GM19328 (cell line): ENCODE measurements at regions not wholly inside any gene's neighbourhood (a gene's known extent, or its start where the extent isn't known, plus 50 kb on each side); places are given as distances from the start of the nearest gene placed in this dataset.

ENCODE experiments used
- ATAC-seq: cut with Tn5 transposase; IDR thresholded peaks from one replicate; pipeline ENCODE4 v1.9.1; 2021; ENCODE audit warnings: mild to moderate bottlenecking, moderate library complexity; ENCODE audit not compliant: unreplicated experiment

DNA sequence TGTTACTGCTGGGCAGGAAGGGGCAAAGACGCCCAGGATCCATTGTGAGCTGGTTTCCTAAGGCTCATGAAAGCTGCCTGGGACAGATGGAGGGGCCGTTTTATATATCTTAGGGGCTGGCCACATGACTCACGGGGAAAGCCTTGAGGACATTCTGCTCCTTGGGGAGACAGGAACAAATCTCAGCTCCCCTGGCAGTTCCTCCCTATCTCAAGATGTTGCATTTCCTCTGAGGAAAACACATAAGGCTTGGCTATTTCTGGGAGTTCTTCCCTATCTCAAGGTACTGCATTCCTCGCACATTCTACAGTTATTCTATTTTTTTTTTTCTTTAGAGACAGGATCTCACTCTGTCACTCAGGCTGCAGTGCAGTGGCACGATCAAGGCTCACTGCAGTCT lies 804.6 kb upstream of the TENM3 start:
- ATAC-seq, result no peak

DNA sequence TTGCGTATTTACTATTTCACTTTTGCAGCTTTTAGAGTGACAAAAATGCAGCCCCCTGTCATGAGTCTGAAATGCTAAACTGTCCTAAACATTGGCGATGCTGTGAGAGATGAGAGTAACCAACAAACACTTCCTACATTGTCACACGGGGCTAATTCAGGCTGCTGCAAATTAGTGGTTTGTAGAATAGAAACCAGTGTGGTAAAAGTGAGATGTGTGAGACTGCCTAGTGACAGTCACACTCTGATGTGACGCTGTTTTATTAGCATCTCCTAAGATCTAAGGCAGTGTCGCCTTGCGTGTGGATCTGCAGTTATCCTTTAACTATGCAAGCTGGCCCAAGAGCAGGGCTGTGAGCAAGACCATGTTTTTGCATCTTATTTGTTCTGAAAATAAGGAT lies 800.2 kb upstream of the TENM3 start:
- no peak for ATAC-seq

DNA sequence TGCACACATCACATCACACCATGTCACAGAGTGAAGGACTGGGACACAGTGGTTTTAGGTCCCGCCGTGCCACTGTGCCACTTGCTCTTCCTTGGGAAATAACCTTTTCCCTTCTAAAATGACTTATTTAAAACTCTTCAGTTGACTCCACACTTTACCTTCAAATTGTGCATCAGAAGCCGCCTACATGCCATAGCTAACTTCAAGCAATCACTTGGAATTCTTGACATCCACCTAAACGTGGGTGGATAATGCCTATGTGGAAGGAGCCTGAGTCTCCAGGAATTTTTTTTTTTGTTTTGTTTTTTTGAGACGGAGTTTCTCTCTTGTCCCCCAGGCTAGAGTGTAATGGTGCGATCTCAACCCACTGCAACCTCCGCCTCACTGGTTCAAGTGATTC lies 777.4 kb upstream of the TENM3 start:
- no peak for ATAC-seq

DNA sequence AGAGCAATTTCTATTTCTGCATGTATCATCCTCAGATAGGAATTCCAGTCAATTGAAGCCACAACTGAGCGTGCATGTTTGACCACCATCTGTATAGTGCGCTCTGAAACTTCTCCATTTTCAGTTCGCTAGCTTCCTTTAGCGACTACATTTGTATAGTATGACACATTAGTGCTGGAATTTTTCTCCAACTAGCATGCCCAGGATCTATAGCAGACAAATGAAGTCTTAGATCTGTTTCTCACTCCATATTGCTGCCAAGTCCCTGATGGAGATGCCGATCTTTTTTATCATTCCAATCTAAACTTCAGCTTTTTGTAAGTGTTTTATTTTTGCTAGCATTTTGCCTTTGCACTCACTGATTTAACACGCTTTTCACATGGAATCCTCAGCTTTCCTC lies 774.8 kb upstream of the TENM3 start:
- no peak for ATAC-seq

DNA sequence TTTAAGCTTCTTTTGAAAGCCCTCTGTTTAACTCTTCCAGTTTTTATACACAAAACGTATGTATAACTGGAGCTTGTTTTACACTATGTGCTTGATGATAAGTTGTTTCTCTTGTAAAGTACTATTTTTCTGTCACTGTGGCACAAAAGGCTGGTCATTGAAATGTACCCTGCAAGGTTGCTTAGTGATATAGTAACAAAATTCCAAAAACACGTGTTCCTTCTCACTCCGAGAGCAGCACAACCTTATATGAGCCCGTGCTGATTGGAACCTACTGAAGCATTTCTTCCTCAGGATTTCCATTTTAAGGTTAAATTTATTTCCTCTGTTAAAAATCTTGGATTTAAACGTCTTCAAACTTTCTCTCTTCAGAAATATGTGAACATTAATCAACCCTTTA lies 772.9 kb upstream of the TENM3 start:
- no peak for ATAC-seq

DNA sequence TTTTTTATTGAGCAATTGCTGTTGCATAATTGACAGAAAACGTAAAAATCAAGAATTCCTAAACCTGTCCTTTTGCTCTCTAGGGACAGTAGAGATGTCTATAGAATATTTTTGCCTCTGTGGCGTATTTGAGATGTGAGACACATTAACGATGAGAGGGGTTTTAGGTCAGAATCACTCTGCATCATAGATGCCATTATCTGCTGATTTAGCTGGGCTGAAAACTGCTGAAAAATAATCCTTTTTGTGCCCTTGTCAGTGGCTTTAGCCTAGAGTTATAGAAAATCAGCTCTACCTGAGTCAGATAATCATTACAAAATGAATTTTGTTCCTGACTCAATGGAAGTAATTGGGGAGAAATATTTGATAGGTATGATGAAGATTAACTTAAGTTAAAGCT lies 767.8 kb upstream of the TENM3 start:
- no peak for ATAC-seq

DNA sequence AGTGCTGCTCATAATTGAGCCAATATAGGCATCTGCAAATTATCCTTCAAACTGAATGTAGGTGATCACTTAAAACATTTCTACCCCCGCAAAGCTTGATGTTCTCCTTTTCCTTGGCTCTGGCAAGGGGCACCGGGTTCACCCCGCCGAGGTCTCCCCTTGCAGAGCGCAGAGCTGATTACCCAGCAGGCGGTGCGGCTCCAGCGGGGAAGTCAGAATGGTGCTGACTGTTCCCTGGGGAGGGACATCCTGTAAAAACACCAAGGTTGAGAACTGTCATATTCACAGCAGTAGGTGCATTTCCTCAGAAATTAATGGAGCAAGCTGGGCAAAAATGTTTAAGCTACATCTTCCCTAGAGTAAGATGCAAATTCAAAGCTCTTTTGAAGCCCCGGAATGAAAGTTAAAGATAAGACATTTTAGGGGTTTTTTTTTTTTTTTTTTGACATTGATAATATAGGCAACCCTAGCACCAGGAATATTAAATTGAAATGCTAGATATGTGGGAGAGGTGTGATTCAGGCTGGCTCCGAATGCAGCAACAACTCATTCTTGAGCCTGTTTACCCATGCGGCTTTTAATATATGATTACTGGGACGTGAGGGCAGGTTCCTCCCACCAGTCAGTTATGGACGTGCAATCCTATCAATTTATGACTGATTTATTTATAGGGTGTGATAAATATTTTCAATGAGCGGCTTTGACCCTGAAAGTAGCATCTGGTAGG lies 767.3 kb upstream of the TENM3 start:
- ATAC-seq, result no peak

DNA sequence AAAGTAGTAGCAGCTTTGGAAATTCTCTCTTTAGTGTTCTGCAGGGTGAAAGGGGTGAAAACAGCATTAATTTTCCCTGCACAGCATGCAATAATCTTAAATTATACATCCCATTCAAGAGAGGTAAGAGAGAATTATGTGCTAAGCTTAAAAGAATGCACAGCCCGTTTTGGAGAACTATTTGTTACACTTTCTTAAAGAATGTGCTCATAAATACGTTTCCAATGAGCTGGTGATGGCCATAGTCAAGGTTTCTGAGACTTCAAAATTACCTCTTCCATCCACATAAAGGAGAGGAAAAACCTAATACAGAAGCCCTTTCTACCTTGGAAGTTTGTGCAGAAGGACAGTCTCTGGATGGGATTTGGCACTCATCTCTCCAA lies 766.7 kb upstream of the TENM3 start:
- ATAC-seq, result no peak

DNA sequence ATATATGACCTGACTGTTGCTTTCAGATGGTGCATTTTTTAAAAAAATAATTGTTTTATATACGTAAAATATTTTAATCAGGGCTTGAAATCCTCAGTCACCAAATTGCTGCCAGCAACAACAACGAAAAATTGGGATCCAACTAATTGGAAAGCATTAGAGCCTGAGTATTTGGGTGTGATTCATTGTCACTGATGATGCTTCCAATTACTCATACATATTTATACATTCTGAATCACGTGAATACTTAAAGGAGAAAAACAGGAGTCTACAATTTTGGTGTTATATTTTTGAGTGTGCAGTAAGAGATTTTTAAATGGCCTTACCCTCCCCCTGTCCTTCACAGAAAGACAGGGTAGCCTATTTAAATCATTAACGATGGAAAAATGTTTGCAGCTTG lies 765.6 kb upstream of the TENM3 start:
- no peak for ATAC-seq

DNA sequence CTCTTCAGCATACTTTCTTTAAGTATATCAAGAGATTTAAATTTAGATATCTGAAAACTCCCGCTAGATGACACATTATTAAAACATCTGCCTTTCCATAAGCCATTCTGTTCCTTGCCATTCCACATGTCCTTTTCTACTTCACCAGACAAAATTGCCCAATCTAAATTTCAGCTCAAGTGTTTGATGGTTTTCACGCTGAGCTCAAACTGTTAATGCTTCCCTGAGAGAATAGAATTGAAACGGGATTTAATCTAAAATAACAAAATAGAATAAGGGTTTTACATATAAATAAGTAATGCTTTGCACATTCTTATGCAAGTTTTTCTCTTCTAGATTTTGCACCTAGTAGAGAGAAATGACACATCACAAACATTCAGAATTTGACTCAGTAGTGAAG lies 764.5 kb upstream of the TENM3 start:
- ATAC-seq, result no peak

DNA sequence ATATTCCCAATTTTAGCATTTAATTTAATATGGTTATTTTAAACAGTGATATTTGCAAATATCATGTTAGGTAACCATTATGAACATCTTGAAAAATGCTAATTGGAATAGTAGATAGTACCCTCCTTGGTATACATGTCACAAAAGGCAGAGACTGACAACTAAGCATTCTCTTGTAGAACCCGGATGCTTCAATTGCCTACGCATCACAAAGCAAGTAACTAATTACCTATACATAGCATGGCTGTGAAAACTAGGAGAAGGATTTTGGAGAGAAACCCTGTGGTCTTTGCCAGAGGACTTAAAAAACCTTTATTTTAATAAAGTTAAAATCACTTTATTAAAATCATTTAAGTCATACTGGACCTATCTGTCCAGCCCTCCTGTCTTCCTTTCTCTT lies 764.1 kb upstream of the TENM3 start:
- no peak for ATAC-seq

DNA sequence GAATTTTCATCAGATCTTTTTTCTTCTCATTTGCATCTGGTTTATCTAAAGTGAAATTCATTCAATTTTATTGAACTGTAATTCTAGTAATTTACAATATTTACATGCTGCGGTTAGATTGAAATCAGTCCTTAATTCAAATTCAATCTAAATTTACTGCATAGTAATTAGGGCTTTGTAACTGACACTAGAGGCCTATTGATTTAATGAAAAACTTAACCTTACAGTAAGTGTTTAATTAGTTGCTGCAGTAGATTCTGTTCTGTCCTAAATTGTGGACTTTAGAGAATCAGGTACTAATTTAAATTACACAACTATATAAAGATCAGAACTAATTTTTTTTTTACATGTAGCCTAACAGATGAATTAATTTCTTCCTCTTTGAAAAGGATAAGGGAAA lies 758.8 kb upstream of the TENM3 start:
- ATAC-seq, result no peak

DNA sequence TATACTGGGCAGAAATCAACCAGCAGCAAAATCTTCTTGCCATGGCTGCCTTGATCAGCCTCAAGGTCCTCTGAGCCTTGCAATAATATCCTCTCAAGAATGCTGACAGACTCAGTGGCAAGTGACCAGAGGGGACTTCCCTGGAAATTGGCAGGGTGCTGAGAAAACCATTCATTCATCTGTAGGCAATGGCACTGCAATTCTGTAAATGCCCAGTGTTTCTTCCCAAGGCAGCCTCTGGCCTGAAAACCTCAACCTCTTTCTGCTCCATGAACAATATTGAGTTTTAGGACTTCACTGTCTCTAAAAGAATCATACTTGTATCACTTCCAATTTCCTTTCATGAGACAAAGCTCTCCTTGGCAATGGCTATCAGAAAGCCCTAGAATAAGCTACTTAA lies 754.3 kb upstream of the TENM3 start:
- no peak for ATAC-seq

DNA sequence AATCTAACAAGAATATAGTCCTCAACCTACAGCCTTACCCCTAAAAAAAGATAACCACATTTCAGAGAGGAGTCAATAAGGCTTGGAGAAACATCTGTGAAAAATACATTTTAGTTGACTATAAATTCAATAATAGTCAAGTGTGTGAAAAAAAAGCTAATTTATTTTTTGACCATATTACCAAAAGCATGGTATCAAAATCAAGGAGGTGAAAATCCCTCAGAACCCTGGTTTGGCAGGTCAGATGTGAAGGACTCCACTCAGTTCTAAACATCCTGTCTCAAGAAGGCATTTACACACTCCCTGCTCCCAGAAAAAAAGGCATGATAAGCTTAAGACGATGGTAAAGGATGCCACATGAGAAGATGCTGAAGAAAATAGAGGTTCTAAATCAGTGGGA lies 745.1 kb upstream of the TENM3 start:
- ATAC-seq, result no peak

DNA sequence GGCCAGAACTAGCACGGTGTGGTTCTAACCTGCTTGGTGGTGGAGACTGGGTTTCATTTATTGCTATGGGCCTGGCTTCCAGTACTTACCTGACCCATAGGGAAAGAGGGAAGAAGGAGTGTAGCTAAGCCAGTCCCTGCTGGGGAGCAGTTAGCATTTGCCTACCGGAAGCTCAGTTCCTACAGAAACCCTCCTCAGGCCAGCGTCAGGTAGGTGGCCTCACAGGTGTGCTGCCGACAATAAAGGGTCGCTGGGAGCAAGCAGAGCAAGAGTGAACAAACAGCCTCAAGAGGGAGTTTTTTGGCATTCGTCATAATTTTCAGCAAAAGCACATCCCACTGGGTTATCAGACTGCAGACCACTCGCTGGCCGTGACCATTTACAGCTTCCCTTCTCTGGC lies 740.6 kb upstream of the TENM3 start:
- ATAC-seq, result no peak

DNA sequence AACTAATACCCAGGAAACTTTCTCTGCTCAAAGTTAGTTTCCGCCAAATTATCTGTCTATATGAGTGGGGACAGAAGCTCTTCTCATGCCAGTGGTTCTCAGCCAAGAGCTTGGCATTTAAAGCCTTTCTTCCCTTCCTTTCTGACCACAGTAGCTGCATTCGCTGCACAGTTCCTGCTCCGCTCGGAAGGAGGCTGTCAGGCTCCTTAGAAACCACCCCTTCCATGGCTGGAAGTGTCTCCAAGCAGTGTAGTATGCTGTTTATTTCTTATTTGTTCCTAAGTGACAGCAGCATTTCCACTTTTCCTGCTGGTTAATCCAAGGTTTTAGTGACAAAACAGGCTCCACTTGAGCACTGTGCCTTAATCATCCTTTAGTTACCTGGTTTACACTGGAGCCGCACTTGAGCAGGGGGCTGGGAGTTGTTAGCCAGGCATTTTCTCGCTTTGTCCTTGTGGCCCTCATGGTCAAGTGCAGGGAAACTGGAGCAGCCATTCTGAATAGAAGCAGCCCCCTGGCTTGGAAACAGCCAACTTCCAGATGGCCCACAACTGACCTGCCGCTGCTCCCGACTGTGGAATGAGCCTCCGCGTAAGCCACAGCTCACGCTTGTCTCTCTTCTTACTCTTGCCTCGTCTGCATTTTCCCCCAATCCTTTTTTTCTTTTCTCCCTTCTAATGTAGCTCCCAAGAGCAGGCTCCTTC lies 739.4 kb upstream of the TENM3 start:
- ATAC-seq, result no peak

DNA sequence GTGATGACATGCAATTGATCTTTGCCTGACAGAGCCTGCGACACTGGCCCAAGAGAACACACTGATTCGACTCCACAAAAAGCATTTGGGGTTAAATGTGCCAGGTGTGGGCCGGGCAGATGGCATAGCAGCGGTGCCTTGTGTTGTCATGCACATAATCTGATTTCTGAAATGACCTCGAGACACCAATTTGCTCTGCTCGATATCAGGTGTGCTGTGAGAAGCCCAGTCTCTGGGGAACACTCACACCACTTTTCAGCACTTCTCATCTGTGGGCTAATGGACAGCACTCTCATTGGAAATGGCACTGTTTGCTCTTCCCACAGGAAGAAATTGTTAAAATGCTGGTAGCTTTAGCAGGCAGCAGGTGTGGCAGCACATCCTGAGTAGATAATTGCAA lies 738.3 kb upstream of the TENM3 start:
- ATAC-seq, result no peak

DNA sequence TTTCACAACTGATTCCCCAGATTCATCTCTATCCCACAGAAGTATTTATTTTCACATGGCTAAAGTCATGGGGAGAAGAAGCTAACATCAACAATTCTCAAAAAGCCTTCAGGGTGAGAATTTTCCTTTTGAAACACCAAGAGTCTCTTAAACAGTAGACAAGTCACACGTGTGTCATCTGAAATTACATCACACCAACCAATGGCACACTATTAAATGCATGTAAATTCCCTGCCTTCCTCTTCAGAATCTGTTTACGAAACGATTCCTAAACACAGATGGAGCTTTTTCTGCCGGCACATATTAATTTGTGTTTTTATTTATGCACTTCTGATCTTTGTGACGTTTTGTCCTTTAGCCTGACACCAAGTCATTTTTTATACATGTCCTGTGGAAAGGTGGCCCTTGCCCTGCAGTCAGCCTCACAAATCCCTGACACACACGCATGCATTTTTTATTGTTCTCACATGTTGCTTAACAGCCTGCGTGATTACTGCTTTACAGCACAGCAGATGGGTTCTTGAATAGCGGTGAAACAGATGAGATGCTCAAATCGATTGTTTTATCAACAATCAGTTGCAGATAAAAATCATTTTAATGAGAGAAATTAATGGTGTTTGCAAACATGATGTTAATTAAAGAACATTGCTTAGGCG lies 735.9 kb upstream of the TENM3 start:
- ATAC-seq, result no peak

DNA sequence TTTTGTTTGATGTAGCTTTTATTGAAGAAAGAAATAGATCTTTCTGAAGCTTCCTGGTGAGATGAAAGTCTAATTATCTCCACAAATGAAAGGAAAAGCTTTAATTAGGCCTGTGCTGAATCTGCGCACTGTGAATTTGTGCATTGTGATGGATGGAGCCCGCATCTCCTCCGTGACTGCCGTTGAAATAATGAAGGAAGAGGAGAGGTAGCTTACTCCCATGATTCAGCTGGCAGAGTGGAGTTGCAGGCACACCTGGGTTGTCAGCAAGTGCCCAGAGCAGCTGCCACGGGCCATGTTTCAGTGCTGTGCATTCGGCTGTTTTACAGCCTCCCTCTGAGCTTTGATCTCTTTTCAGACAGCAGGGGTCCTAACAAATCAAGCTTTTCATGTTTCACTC lies 735.3 kb upstream of the TENM3 start:
- ATAC-seq, result no peak

DNA sequence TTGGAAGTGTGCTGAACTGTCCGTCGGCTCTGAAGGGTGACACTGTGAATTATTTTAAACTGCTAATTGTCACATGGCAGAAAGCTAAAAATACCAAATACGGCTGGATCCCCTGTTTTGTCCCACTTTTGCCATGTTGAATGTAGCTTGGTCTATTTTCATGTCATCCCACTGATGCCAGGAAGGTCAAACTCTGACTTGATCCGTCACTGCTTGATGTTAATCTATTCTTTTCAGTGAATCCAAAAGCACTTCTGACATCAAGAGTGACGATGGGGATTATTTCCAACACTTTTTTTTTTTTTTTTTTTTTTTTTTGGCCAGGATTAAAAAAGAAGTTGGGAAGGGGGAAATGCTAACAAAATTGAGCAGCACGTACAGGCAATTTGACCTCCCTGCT lies 734.6 kb upstream of the TENM3 start:
- ATAC-seq, result no peak

DNA sequence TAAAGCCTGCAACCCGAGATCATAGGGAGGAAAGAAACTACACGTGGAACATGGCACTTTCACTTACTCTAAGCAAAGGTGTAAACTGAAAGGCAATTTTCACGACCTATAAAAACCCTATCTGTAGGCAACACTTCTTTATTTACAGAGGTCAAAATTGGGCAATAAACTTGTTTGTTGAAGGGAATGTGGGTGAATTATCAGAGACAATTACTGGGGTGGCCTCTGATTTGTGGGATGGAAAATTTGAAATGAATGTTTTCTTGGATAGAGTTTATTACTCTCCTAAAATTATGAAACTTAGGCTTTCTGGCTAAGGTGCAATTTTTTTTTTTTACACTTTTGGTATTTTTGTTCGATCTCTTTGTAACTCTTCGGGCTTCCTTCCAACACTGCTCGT lies 734.1 kb upstream of the TENM3 start:
- ATAC-seq, result no peak

DNA sequence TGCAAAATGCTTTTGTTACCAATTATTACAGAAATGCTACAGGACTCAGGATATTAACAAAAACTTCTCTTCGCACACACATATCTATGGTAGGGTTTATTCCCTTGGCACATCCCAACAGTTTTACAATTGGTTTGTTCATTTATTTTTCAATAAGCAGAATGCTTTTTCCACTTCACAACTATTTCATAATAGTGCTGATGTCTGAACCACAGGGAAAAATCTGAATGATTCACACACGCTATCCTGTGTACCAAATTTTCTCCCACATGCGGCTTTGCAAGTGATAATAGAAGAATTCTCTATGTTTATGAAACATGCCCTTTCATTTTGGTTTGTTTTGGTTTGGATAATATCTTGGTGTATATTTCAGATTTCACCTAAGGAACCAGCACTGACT lies 725.7 kb upstream of the TENM3 start:
- ATAC-seq, result no peak
